Smooth muscle cell (in vitro differentiated cells): ENCODE measurements at regions not wholly inside any gene's neighbourhood (a gene's known extent, or its start where the extent isn't known, plus 50 kb on each side); places are given as distances from the start of the nearest gene placed in this dataset.

Experiments
- DNase-seq: peaks from one replicate; lab custom pipeline; 2025; ENCODE audit not compliant: unreplicated experiment; lab: John Stamatoyannopoulos, UW
- H2AFZ ChIP-seq: fragments of 200-600 bp; sonication (generic); 2 replicates; pipeline ENCODE4 v1.6.0; 2016; ENCODE audit warnings: antibody characterized with exemption, low read depth, mild to moderate bottlenecking
- H3F3A ChIP-seq: fragments of 200-600 bp; sonication (generic); 2 replicates; pipeline ENCODE4 v1.6.0; 2017; ENCODE audit warnings: antibody characterized with exemption, low read depth
- H3K27ac ChIP-seq: fragments of 200-600 bp; sonication (generic); 2 replicates; pipeline ENCODE4 v1.5.1; 2016; ENCODE audit warnings: low read depth, mild to moderate bottlenecking
- H3K27me3 ChIP-seq: fragments of 200-600 bp; sonication (generic); 2 replicates; pipeline ENCODE4 v1.6.1; 2016; ENCODE audit warnings: low read depth, mild to moderate bottlenecking
- H3K36me3 ChIP-seq: fragments of 200-600 bp; sonication (generic); 2 replicates; pipeline ENCODE4 v1.5.1; 2016; ENCODE audit warnings: low read depth
- H3K4me1 ChIP-seq: fragments of 200-600 bp; sonication (generic); 2 replicates; pipeline ENCODE4 v1.5.1; 2016; ENCODE audit warnings: low read depth
- H3K4me2 ChIP-seq: fragments of 200-600 bp; sonication (generic); 2 replicates; pipeline ENCODE4 v1.6.0; 2016; ENCODE audit warnings: mild to moderate bottlenecking
- H3K4me3 ChIP-seq: fragments of 200-600 bp; sonication (generic); 2 replicates; pipeline ENCODE4 v1.5.1; 2016; ENCODE audit warnings: mild to moderate bottlenecking
- H3K79me2 ChIP-seq: fragments of 200-600 bp; sonication (generic); 2 replicates; pipeline ENCODE4 v1.6.0; 2016; ENCODE audit warnings: low read depth, mild to moderate bottlenecking
- H3K9ac ChIP-seq: fragments of 200-600 bp; sonication (generic); 2 replicates; pipeline ENCODE4 v1.6.0; 2016; ENCODE audit warnings: low read depth
- H3K9me3 ChIP-seq: fragments of 200-600 bp; sonication (generic); replicated peaks from 2 replicates; pipeline ENCODE4 v1.5.1; 2016; ENCODE audit warnings: low read depth
- H4K20me1 ChIP-seq: fragments of 200-600 bp; sonication (generic); 2 replicates; pipeline ENCODE4 v1.6.0; 2016; ENCODE audit warnings: low read depth
- CTCF ChIP-seq: fragments of 200-600 bp; sonication (generic); IDR thresholded peaks from 2 replicates; pipeline ENCODE4 v1.5.1; 2017; ENCODE audit warnings: borderline replicate concordance, mild to moderate bottlenecking, antibody characterized with exemption; ENCODE audit not compliant: insufficient read depth, poor library complexity, severe bottlenecking
- WGBS: methylation state at CpG from one replicate; pipeline ENCODE4 v1.1.7; 2016; ENCODE audit warnings: low lambda C conversion rate; 5-methylcytosine and 5-hydroxymethylcytosine counted together

DNA sequence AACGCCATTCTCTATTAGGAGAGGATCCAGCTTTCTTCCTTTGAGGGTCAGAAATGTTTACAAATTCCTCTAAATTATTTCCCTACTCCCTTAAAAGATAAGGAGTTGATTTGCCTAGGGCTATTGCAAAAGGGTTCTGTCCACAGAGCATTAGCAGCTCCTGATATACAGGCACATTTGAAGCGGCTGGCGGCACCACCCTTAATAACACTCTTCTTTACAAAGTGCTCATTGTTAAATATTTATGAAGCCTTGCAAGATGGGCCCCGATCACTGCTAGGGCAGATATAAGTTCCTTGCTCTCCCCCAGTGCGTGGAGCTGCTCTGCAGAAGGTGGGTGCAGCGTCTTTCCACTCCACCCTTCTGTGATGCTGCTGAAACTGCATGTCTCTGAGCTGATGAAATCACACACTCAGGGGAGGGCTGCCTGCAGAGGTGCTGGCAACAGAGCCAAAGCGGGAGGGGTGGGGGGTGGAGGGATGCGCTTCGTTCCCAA is 116.7 kb upstream of the NTM start:
- WGBS = 2% methylated on average over 9 of the region's 9 CpGs
- no peaks in the 10 kb centered on the region for H3K9me3 ChIP-seq
- no peak for TF ChIP-seq CTCF
- no peak overlapping the region for H3K27ac ChIP-seq
- no peak overlapping the region for H3K9ac ChIP-seq
- H3K36me3 ChIP-seq = no peaks in the 10 kb centered on the region
- H3K4me1 ChIP-seq = peaks cover 21% of the 10 kb centered on the region
- H2AFZ ChIP-seq = no peak overlapping the region
- no peaks in the 10 kb centered on the region for H3K79me2 ChIP-seq
- DNase-seq = no peak
- peaks cover 41% of the 10 kb centered on the region for H3K27me3 ChIP-seq
- no peaks in the 10 kb centered on the region for H3F3A ChIP-seq
- no peaks in the 10 kb centered on the region for H4K20me1 ChIP-seq
- H3K4me2 ChIP-seq = peak overlapping the region; percentile 81
- H3K4me3 ChIP-seq = peak overlapping the region; percentile 13

DNA sequence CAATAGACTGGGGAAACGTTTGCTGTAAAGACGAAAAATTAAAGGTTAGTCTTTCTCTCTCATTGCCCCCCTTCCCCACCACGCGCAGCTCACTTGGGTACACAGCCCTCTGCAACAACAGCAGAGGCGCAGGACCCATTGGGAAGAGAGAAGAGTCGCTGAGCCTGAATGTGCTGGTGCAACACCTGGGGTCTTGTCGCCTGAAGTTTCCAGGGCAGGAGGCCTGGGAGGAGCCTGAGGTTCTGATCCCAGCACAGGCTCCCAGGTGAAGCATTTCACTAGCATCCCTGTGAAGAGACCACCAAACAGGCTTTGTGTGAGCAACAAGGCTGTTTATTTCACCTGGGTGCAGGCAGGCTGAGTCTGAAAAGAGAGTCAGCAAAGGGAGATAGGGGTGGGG is 116.2 kb upstream of the NTM start:
- no peak for TF ChIP-seq CTCF
- H3K36me3 ChIP-seq = no peaks in the 10 kb centered on the region
- H3K4me1 ChIP-seq = peaks cover 21% of the 10 kb centered on the region
- no peak overlapping the region for H3K4me2 ChIP-seq
- peaks cover 35% of the 10 kb centered on the region for H3K27me3 ChIP-seq
- H3K79me2 ChIP-seq = no peaks in the 10 kb centered on the region
- H2AFZ ChIP-seq = no peak overlapping the region
- WGBS = 26% methylated on average over 7 of the region's 7 CpGs
- no peak overlapping the region for H3K4me3 ChIP-seq
- no peaks in the 10 kb centered on the region for H3K9me3 ChIP-seq
- H3K9ac ChIP-seq = no peak overlapping the region
- no peaks in the 10 kb centered on the region for H4K20me1 ChIP-seq
- H3F3A ChIP-seq = no peaks in the 10 kb centered on the region
- no peak for DNase-seq
- no peak overlapping the region for H3K27ac ChIP-seq

DNA sequence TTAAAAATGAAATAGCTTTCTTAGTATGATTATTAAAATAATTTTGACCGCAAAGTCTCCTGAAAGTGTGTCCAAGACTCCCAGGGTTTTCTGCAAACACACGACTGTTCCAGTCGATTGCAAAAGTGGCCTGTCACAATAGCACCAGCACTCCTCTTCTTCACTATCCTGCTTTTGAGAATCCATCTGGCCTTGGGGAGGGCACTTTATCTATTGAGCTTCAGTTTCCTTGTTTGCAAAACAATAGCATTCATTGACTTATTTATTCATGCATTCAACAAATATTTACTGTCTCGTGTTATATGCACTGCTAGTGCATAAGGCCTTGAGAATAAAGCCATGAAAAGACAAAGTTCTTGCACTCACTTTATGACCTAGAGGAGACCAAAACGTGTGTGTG is 96.2 kb upstream of the NTM start:
- 72% methylated on average over 5 of the region's 5 CpGs for WGBS
- Histone ChIP-seq H3K79me2 (no peaks in the 10 kb centered on the region), H3K4me2 (no peak overlapping the region), H3F3A (no peaks in the 10 kb centered on the region), H3K9ac (no peak overlapping the region), H3K9me3 (no peaks in the 10 kb centered on the region), H3K4me1 (no peaks in the 10 kb centered on the region), H3K4me3 (no peak overlapping the region), H4K20me1 (no peaks in the 10 kb centered on the region), H2AFZ (no peak overlapping the region), H3K27me3 (peaks cover 4% of the 10 kb centered on the region), H3K36me3 (no peaks in the 10 kb centered on the region), H3K27ac (no peak overlapping the region)
- TF ChIP-seq CTCF = no peak
- DNase-seq = no peak

GRCh38 chr11:131275580-131275979 is 94.8 kb upstream of the NTM start:
- peaks cover 4% of the 10 kb centered on the region for H3K27me3 ChIP-seq
- H3K27ac ChIP-seq = no peak overlapping the region
- no peak for DNase-seq
- no peaks in the 10 kb centered on the region for H3F3A ChIP-seq
- H3K4me1 ChIP-seq = no peaks in the 10 kb centered on the region
- no peak for TF ChIP-seq CTCF
- WGBS = 84% methylated on average over 9 of the region's 9 CpGs
- H3K9me3 ChIP-seq = no peaks in the 10 kb centered on the region
- H3K79me2 ChIP-seq = no peaks in the 10 kb centered on the region
- H3K4me3 ChIP-seq = no peak overlapping the region
- no peaks in the 10 kb centered on the region for H3K36me3 ChIP-seq
- no peak overlapping the region for H2AFZ ChIP-seq
- H3K9ac ChIP-seq = no peak overlapping the region
- H3K4me2 ChIP-seq = no peak overlapping the region
- H4K20me1 ChIP-seq = no peaks in the 10 kb centered on the region
